K562 (cell line): ENCODE measurements at regions not wholly inside any gene's neighbourhood (a gene's known extent, or its start where the extent isn't known, plus 50 kb on each side); places are given as distances from the start of the nearest gene placed in this dataset.

Experiments
- CTCF ChIP-seq, 3 experiments: IDR thresholded peaks in 2 of 3; conservative IDR thresholded peaks in 1 of 3; 2 replicates each; pipeline ENCODE4 v1.5.1; 2011 to 2012; ENCODE audit warnings: low read length in 3 of 3, mild to moderate bottlenecking in 3 of 3, control low read depth in 2 of 3, improper control_type of control experiment in 1 of 3, inconsistent platforms in 1 of 3, low read depth in 1 of 3, mixed read lengths in 1 of 3, moderate library complexity in 1 of 3; ENCODE audit not compliant: insufficient read depth in 2 of 3
- MTF1 ChIP-seq: fragments of 250-450 bp; sonication (Bioruptor Pico); IDR thresholded peaks from 2 replicates; pipeline ENCODE4 v1.9.0; 2021; ENCODE audit warnings: moderate library complexity, mild to moderate bottlenecking, inconsistent platforms, borderline replicate concordance
- POLR2A ChIP-seq: fragments of 450-650 bp; conservative IDR thresholded peaks from 2 replicates; pipeline ENCODE4 v1.6.1; 2016
- POLR2AphosphoS2 ChIP-seq: IDR thresholded peaks from 2 replicates; pipeline ENCODE4 v1.6.1; 2012; ENCODE audit warnings: low read length, improper control_type of control experiment
- SOX6 ChIP-seq: fragments of 450-650 bp; IDR thresholded peaks from 2 replicates; pipeline ENCODE4 v1.6.1; 2014; ENCODE audit warnings: mild to moderate bottlenecking
- SP1 ChIP-seq: sonication (generic); formaldehyde crosslinking; IDR thresholded peaks from 2 replicates; pipeline ENCODE4 v1.8.1; 2022; ENCODE audit warnings: mild to moderate bottlenecking, missing genetic modification reagents
- ZBTB49 ChIP-seq: sonication (generic); formaldehyde crosslinking; IDR thresholded peaks from 2 replicates; pipeline ENCODE4 v1.8.0; 2022; ENCODE audit warnings: missing genetic modification reagents, mild to moderate bottlenecking, borderline replicate concordance

GRCh38 chr10:78879621-78880020 is 189.1 kb upstream of the ZMIZ1 start:
- TF ChIP-seq ZBTB49 (CRISPR knock-in tag) (no peak), POLR2AphosphoS2 (no peak), SP1 (CRISPR knock-in tag) (no peak), CTCF (IDR thresholded peaks at IDR 0.05 in 2 of 3, conservative IDR thresholded peaks at IDR 0.05 in 1 of 3; ENCODE audit: insufficient read depth in 2 of 3, low read depth in 1 of 3, low read length in 3 of 3) (no peak), MTF1 (CRISPR knock-in tag) (no peak), SOX6 (no peak), POLR2A (no peak)
